Stimulated activated CD8-positive, alpha-beta memory T cell treated with anti-CD3 and anti-CD28 coated beads, Interleukin-4, amount 100 ng/mL, for 48 hours (primary cell): ENCODE measurements at regions not wholly inside any gene's neighbourhood (a gene's known extent, or its start where the extent isn't known, plus 50 kb on each side); places are given as distances from the start of the nearest gene placed in this dataset.
"Not testable (repeated sequence)": the region's sequence is repeated elsewhere in the genome, so short reads cannot be mapped to it uniquely, and the experiment has no call there.

Source experiments
- DNase-seq: peaks from one replicate; pipeline ENCODE4 v3.0.0-alpha.2; 2020

DNA sequence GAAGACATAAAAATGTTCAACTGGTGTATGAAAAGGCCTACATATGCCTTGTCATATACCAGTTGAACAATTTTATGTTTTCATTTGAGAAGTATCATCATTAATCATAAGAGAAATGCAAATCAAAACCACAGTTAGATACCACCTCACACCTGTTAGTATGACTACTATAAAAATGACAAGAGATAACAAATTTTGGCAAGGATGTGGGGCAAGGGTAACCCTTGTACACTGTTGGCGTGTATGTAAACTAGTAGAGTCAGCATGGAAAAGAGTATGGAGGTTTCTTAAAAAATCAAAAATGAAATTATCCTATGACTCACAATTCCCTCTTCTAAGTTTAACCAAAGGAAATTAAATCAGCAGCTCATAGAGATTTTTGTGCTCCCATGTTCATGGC lies 250.4 kb upstream of the ST8SIA4 start:
- no peak for DNase-seq

DNA sequence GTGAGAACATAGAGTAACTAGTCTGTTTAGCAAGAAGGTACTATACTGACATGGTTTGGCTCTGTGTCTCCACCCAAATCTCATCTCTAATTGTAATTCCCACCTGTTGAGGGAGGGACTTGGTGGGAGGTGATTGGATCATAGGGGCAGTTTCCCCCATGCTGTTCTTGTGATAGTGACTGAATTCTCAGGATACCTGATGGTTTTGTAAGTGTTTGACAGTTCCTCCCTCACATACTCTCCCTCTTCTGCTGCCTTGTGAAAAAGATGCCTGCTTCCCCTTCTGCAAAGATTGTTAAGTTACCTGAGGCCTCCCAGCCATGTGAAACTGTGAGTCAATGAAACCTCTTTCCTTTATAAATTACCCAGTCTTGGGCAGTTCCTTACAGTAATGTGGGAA lies 240.4 kb upstream of the ST8SIA4 start:
- no peak for DNase-seq

DNA sequence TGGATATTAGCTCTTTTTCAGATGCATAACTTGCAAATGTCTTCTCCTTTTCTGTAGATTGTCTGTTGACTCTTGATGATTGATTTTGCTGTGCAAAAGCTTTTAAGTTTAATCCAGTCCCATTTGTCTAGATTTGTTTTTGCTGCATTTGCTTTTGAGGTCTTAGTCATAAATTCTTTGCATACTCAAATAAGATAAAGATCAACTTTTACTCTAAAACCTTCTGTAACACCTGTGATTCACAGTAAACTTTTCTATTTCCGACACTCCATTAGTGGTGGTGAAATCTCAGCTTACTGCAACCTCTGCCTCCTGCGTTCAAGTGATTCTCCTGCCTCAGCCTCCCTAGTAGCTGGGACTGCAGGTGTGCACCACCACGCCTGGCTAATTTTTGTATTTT lies 239.0 kb upstream of the ST8SIA4 start:
- DNase-seq, result no peak

DNA sequence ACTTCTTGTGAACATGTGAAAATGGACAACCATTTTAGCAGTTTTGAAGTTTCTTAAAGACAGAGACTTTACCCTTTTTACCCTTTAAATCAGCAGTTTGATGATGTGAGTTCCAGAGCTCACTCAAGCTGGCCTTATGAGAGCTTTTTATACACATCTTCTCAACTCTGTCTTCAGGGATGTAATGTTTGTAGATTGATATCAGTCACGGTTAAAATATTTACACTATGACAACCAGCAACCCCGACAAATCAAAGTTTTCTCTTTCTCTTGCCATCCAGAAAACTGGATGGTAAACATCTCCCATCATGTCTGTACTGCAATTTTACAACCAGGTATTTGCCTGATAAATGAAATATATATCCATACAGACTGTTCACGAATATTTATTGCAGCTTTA lies 233.4 kb upstream of the ST8SIA4 start:
- no peak for DNase-seq

DNA sequence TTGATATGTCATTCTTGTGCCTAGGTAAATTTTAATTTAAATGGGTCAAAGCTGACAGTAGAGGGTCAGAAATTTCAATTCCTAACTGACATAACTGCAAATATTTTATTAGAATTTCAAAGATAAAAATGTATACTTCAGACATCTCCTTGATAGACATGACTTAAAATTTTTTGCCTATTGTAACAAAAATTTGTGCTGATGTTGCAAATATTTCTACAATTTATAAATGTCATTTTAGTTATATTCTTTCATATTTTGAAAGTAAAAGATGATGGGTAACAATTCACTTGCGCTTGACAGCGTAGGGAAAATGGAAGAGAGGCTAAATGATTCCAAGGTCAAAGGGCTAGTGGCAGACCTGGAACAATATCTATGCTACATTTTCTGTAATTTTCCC lies 220.3 kb upstream of the ST8SIA4 start:
- no peak for DNase-seq

DNA sequence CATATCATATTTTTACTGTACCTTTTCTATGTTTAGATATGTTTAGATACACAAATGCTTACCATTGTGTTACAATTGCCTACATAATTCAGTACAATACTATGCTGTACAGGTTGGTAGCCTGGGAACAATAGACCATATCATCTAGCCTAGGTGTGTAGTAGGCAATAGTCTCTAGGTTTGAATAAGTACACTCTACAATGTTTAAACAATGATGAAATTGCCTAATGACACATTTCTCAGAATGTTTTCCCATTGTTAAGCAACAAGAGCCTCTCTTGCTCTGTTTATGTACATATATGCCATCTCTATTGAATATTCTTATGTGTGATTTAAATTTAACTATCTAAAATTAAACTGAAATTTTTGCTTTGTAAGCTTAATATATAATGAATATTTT lies 209.6 kb upstream of the ST8SIA4 start:
- DNase-seq, result no peak

DNA sequence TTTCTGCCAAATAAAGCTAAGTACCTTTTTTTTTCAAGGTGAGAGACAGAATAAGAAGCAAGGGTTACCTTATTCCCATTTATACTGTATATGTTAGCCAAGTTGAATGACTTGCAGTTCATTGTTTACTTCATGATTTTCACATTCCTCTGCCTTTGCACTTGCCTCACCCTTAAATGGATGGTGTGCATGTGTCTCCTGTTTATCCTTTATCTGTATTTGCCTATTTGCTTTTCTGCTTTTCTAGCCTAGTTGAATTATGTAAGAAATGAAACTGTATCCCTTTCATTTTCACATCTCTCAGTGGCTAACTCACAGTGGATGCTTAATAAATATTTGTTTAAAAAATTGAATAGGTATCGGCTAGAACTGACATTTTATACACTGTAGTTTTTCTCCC lies 200.8 kb upstream of the ST8SIA4 start:
- DNase-seq, result no peak

DNA sequence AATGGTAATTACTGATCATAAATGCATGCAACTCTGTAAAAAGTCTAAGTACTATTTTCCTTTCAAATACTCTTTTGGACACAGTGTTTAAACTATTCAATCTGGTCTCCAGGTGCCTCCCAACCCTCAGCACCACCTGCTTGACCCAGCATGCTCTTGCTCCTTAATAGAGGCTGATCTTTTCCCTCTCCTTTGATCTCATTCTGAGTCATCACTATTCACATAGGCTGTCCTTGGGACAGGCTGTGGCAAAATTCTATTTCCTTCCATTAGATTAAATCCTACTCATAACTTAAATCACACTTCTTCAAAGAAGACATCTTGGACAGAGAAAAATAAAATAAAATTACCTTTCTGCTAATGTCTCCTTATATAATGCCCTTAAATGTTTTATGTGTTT lies 199.4 kb upstream of the ST8SIA4 start:
- DNase-seq, result no peak

DNA sequence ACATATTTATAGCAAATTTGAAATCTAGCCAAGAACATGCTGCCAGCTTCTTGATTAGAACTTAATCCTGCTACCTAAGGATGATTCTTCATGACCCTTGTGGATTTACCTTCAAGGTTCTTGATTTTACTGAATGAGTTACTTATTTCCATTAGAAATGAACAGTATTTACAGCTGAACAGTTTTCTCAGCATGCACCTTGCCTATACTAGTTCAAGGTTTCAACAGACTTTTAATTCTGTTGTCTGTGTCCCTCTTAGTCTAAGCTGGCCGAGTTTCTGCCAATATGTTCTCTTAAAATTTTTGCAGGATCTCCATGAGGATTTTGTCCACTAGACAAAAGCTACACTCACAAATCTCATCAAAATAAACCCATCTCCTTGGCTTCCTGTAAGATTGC lies 188.8 kb upstream of the ST8SIA4 start:
- DNase-seq, result no peak

DNA sequence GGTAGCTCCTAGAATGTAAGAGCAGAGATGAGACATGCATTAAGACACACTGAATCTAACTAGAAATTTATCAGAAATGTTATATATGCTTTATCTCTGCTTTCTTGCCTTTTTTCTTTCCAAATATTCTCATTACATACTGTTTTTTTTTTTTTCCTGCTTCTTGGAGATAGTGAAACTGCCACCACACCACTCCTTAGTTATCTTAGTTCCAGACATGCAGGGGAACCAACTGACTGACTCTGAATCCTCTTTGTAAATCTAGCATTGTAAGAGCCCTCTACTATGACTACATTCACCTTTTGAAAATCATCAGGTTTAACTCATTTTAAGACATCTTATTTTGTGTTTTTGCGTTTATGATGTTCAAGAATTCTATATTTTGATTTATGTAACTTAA lies 181.3 kb upstream of the ST8SIA4 start:
- no peak for DNase-seq

DNA sequence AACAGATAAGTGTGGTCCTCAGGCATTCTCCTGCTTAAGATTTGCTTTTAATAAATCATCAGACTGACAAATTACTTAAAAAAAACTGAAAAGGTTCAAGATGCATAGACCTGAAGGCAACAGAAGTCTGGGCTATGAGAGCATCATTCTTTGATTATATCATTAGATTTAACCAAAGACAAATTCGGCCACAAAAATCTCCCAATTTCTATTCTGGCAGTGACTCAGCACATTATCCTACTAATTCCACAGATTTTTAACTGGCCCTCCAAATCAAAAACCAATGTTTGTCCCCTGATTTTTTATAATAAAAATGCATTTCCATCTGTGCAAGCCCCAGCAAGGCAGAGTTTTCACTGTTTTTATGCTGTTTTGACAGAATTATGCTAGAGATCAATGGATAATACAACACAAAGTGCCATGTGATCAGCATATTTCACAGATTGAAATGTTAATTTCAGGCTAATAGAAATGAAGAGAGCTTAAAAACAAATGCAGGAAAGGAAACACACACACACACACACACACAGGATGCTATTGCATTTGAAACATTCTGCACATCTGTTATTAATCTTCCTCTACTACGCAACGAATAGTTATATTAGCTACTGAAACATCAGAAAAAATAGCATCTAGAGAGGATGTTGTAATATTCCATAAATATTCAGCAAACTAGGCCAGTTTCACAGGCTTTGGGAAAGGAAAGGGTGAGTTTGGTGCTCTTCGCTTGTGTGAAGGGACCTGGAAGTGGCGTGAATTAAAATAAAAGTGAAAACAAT lies 177.6 kb upstream of the ST8SIA4 start:
- DNase-seq, result no peak

DNA sequence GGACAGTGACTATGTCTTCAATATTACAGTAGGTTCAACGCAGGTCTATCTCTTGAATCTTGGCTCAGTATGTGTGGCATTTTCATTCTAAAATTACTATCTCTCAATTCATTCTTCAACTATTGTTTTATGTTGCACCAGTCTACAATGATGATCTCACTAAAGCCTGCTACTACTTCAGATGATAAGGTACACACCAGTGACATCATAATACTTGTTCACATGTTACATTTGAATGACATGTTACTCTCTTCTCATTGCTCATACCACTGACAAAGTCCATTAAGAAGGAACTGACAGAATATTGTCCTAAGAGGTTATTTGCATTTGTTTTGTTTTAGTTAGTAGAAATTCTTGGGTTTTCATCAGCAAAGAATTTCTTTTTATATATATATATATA lies 165.2 kb upstream of the ST8SIA4 start:
- no peak for DNase-seq

DNA sequence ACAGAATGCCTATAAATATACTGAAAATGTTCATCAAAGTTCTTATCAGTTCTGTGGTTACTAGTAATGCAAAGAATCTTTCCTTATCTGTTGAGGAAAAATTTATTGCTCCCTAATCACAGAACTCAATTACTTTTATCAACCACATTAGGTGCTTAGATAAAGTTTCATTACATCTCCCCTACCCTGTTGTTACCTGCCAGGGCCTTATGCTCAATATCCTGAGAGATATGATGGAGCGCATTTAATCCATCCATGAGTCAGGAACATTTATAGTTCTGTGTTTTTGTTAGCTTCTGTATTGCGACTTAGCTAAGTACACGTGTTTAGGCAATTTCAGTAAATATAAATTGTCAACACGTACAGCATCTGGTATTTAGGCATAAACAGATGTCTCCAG lies 164.3 kb upstream of the ST8SIA4 start:
- no peak for DNase-seq

DNA sequence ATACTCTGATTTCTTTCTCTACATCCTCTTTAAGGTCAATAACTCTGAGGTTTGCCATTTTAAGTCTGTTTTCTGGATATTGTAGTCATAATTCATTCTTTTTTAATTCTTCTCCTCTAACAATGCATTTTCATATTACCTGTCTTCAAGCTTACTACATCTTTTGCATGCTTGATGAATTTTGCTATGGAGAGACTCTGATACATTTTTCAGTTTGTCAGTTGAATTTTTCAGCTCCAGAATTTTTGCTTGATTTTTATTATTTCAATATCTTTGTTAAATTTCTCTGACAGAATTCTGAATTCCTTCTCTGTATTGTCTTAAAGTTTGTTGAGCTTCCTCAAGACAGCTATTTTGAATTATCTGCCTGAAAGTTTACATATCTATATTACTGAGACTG lies 159.8 kb upstream of the ST8SIA4 start:
- no peak for DNase-seq

DNA sequence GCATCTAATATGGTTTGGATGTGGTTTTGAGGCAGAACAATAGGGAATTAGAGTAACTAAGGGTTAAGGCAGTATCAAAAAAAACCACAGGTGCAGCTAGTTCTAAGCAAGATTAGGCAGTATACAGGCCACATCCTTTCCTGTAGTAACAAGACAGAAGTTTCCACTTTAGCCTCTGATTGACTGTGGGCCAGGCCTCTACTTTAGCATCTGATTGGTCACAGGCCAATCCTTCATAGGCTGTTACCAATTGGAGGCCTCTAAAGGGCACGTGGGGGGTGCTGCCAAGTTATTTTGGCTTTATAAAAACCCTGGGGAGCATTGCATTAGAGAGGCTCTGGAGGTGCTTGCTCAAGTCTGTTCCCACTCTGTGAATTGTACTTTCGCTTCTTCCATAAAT lies 144.1 kb upstream of the ST8SIA4 start:
- no peak for DNase-seq

DNA sequence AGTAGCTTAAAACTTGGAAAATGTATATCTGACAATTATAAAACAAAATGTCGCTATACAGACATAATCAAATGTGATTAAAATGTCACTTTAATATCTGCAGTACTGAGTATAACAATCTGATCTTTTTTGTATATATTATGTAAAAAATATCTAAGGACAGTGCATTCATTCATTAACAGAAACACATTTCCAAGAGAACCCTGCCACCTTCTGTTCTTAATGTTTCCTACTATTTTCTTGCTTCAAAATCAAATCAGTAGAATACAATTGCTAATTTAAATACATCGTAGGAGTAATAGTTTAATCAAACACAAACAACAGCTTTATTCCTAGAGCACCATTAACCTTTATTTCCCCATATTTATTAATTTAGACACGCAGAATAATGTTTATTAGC lies 142.6 kb upstream of the ST8SIA4 start:
- DNase-seq, result no peak

DNA sequence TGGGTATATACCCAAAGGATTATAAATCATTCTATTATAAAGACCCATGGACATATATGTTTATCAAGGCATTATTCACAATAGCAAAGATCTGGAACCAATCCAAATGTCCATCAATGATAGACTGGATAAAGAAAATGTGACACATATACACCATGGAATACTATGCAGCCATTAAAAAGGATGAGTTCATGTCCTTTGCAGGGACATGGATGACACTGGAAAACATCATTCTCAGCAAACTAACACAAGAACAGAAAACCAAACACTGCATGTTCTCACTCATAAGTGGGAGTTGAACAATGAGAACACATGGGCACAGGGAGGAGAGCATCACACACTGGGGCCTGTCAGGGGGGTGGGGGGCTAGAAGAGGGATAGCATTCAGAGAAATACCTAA lies 136.9 kb upstream of the ST8SIA4 start:
- not testable (repeated sequence) for DNase-seq

DNA sequence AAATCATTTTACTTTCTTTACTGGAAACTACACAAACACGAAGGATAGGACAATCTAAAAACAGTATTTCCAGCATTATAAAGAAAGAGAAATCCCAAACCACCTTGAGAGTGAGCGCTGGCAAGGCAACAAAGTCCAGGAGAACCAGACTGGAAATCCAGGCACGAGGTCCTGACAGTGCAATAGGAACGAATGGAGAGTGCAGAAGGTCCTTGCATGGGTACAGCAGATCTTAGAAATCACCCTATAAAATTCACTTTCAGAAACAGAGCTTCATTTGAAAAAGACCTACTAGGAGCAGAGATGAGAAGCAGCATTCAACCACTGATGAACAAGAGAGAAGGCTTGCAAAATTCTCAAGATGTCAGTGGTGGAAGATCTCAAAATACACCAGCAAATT lies 133.7 kb upstream of the ST8SIA4 start:
- DNase-seq, result no peak

DNA sequence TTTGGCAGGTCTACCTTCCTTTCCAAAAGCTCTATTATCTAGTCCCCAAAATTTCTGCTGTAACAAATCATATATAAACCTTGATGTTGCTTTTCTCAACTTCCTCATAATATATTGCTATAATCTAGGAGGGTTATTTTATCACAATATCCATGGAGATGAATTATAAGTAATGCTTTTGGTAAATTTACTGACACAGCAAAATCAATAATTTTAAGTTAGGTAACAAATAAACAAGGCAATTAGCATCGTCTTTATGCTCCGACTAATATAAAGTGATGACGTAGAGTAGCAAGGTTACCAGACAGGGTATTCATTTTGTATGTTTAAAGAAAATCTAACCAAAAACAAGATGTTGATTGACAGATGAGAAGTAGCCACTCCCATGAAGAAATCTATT lies 132.3 kb upstream of the ST8SIA4 start:
- no peak for DNase-seq

DNA sequence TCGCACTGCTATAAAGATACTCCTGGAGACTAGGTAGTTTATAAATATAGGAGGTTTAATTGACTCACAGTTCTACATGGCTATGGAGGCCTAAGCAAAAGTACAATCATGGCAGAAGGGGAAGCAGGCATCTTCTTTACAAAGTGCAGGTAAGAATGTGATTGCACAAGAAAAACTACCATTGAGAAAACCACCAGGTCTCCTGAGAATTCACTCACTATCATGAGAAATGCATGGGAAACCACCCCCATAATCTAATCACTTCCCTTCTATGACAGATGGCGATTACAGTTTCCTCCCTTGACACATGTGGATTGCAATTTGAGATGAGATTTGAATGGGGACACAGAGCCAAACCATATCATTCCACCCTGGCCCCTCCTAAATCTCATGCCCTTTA lies 121.2 kb upstream of the ST8SIA4 start:
- DNase-seq, result no peak

DNA sequence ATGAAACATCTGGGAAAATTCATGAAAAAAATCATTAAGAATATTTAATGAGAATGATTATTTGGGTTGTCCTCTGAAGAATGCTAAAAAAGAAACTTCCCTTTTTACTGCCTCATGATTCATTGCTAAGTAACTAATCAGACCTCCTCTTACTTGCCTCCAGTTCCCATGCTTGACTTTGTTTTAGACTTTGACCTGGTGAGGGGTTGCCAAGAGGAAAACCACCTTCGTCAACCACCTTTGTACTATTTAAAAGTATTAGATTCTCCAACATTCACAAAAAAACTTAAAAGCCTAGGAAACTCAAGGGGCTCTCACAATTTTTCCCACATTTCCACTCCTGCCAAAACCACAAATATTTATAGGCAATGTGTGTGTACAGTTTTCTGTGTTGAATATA lies 115.2 kb upstream of the ST8SIA4 start:
- DNase-seq, result no peak

DNA sequence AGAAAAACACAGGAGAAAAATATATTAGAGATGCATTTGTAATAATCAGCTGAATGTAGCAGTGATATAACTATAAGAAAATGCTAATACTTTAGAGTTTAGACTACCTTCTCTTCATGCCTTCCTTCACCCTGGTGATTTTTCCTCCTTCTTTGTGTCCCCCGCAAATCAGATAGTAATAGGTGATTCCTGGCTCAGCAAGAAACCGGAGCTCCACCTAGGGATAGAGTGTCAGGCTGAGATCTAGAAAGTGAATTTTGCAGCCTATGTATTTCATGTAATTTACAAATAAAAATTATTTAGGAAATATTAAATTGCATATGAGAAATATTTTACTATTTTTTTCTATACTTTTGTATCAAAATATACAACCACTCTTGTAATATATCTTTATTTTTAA lies 109.8 kb upstream of the ST8SIA4 start:
- no peak for DNase-seq

DNA sequence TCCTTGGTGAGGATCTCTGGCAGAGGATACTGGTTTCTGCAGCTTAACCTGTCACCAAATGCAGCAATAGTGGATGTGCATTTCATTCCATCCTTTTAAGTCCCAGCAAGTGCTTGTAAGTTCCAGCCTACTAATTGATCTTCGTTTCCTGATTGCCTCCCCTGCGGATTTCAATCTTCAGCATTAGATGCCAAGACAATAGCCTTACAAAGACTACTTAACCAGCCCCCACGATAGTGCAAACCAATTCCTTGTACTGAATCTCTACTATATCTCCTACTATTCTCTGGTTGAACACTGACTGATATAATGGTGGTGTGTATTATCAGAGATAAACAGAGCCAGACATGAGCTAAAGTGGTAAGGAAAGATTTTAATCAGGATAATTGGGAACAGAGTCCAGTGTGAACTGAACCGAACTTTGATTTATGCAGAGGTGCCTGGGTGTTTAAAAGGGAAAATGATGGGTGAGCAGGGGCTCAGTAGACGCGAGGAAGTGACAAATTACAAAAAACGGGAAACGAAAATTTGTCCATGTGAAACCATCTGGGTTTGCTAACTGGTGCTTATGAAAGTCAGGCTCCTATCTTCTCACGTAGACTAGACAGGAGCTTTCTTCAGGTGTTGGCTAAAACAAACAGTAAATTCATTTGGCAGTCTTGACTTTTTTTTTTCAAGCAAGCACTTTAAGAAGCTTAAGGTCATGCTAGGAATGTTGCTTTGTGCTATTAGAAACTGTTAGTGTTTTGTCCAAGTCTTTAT lies 106.9 kb upstream of the ST8SIA4 start:
- DNase-seq, result no peak

DNA sequence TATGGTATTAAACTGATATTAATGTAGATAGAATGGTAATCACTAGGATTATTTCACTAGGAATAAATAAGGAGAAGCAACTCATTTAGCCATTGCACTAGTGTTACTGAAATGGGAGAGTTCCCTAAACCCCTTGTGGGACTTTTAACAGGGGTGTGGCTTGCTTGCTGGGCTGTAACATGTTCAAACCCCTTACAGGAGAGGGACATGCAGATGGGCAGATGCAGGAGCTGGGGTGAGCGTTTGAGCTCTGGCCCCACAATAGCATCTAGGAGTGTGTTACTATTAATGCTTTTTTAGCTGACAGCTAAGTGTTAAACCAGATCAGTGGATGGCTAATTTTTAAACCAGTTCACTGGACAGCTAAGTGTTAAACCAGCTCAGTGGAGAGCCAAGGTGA lies 89.3 kb upstream of the ST8SIA4 start:
- no peak for DNase-seq

DNA sequence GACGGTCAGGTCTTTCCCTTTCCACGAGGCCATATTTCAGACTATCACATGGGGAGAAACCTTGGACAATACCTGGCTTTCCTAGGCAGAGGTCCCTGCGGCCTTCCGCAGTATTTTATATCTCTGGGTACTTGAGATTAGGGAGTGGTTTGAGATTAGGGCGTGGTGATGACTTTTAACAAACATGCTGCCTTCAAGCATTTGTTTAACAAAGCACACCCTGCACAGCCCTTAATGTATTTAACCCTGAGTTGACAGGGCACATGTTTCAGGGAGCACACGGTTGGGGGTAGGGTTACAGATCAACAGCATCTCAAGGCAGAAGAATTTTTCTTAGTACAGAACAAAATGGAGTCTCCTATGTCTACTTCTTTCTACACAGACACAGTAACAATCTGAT lies 80.5 kb upstream of the ST8SIA4 start:
- not testable (repeated sequence) for DNase-seq
